Esophagus squamous epithelium (tissue), 4 donors: ENCODE measurements at regions not wholly inside any gene's neighbourhood (a gene's known extent, or its start where the extent isn't known, plus 50 kb on each side); places are given as distances from the start of the nearest gene placed in this dataset.

Experiments used
- POLR2A ChIP-seq, 4 donors: fragments of 450-650 bp; IDR thresholded peaks; one replicate each; pipeline ENCODE4 v1.6.1; 2017; ENCODE audit warnings: antibody characterized with exemption in 4 of 4, mild to moderate bottlenecking in 4 of 4, moderate library complexity in 3 of 4
- TF ChIP-seq, protein P1 (sequence below), 6 experiments: fragments of 450-650 bp in 4 of 6; fragments of 200-600 bp in 2 of 6; sonication (generic) in 2 of 6; IDR thresholded peaks; one replicate each; pipeline ENCODE4 v1.5.1; 2016 to 2019; ENCODE audit warnings: antibody characterized with exemption in 6 of 6, mild to moderate bottlenecking in 4 of 6, moderate library complexity in 4 of 6

DNA sequence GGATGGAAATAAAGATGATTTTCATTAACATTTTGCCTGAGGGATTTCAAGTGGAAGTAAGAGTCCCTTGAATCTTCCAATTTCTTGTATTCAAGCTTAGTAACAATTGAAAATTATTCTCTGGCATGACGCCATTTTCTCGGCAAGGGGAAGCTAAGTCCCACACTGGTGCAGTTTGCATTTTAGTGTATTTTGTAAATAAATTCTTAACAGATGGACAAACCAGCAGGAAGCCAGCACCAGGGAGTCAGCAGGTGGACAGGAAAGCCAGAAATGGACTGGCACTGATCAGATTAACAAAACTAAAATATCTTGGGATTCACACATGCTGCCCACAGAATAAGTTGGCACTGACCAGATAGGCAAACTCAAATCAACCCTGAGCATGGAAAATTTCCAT, 311.3 kb downstream of the LRRIQ3 start:
- TF ChIP-seq, protein P1, sequence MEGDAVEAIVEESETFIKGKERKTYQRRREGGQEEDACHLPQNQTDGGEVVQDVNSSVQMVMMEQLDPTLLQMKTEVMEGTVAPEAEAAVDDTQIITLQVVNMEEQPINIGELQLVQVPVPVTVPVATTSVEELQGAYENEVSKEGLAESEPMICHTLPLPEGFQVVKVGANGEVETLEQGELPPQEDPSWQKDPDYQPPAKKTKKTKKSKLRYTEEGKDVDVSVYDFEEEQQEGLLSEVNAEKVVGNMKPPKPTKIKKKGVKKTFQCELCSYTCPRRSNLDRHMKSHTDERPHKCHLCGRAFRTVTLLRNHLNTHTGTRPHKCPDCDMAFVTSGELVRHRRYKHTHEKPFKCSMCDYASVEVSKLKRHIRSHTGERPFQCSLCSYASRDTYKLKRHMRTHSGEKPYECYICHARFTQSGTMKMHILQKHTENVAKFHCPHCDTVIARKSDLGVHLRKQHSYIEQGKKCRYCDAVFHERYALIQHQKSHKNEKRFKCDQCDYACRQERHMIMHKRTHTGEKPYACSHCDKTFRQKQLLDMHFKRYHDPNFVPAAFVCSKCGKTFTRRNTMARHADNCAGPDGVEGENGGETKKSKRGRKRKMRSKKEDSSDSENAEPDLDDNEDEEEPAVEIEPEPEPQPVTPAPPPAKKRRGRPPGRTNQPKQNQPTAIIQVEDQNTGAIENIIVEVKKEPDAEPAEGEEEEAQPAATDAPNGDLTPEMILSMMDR (IDR thresholded peaks at IDR 0.05), result no peak
- no peak for TF ChIP-seq POLR2A (IDR thresholded peaks at IDR 0.05)
